Astrocyte (in vitro differentiated cells and primary cell): ENCODE measurements at regions not wholly inside any gene's neighbourhood (a gene's known extent, or its start where the extent isn't known, plus 50 kb on each side); places are given as distances from the start of the nearest gene placed in this dataset.

Experiments used
- DNase-seq: peaks from one replicate; pipeline ENCODE4 v3.0.0-alpha.2; 2010; ENCODE audit warnings: low read depth
- FAIRE-seq: peaks from 2 replicates; lab custom pipeline; 2011; peaks lifted over from hg19 to GRCh38; lab: Jason Lieb, UNC
- H2AFZ ChIP-seq: 2 replicates; pipeline ENCODE4 v1.6.0; 2012; ENCODE audit warnings: low read depth, low read length, inconsistent platforms
- H3K27ac ChIP-seq: 2 replicates; pipeline ENCODE4 v1.5.1; 2011; ENCODE audit warnings: low read depth, low read length, inconsistent platforms
- H3K27me3 ChIP-seq: 2 replicates; pipeline ENCODE4 v1.6.0; 2011; ENCODE audit warnings: low read length, inconsistent platforms; ENCODE audit not compliant: insufficient read depth
- H3K36me3 ChIP-seq: 2 replicates; pipeline ENCODE4 v1.5.1; 2011; ENCODE audit warnings: low read length, inconsistent platforms; ENCODE audit not compliant: insufficient read depth
- H3K4me1 ChIP-seq: 2 replicates; pipeline ENCODE4 v1.5.1; 2011; ENCODE audit warnings: low read length, inconsistent platforms; ENCODE audit not compliant: insufficient read depth
- H3K4me2 ChIP-seq: 2 replicates; pipeline ENCODE4 v1.6.0; 2012; ENCODE audit warnings: low read length, inconsistent platforms
- H3K4me3 ChIP-seq: 2 replicates; pipeline ENCODE4 v1.5.1; 2011; ENCODE audit warnings: low read depth, mild to moderate bottlenecking, low read length, inconsistent platforms; ENCODE audit not compliant: insufficient read depth
- H3K79me2 ChIP-seq: 2 replicates; pipeline ENCODE4 v1.6.0; 2012; ENCODE audit warnings: mild to moderate bottlenecking, low read length, inconsistent platforms; ENCODE audit not compliant: insufficient read depth
- H3K9ac ChIP-seq: 2 replicates; pipeline ENCODE4 v1.6.0; 2012; ENCODE audit warnings: mild to moderate bottlenecking, low read length, inconsistent platforms
- H3K9me3 ChIP-seq: 2 replicates; pipeline ENCODE4 v1.5.1; 2012; ENCODE audit warnings: low read depth, mild to moderate bottlenecking, low read length, inconsistent platforms; ENCODE audit not compliant: insufficient read depth
- H4K20me1 ChIP-seq: 2 replicates; pipeline ENCODE4 v1.6.0; 2012; ENCODE audit warnings: low read length, inconsistent platforms; ENCODE audit not compliant: insufficient read depth
- H3K27ac Mint-ChIP-seq: one replicate; pipeline ENCODE4 v1.8.0; 2021; ENCODE audit warnings: mild to moderate bottlenecking, mixed read lengths; ENCODE audit not compliant: unreplicated experiment
- H3K27me3 Mint-ChIP-seq: one replicate; pipeline ENCODE4 v1.8.0; 2021; ENCODE audit warnings: low read depth, mixed read lengths; ENCODE audit not compliant: unreplicated experiment
- H3K36me3 Mint-ChIP-seq: one replicate; pipeline ENCODE4 v1.8.0; 2021; ENCODE audit warnings: low read depth, mixed read lengths; ENCODE audit not compliant: unreplicated experiment
- H3K4me1 Mint-ChIP-seq: one replicate; pipeline ENCODE4 v1.8.0; 2021; ENCODE audit warnings: low read depth, mixed read lengths; ENCODE audit not compliant: unreplicated experiment
- H3K4me3 Mint-ChIP-seq: one replicate; pipeline ENCODE4 v1.8.0; 2021; ENCODE audit warnings: mild to moderate bottlenecking, moderate library complexity, mixed read lengths; ENCODE audit not compliant: unreplicated experiment
- H3K9me3 Mint-ChIP-seq: one replicate; pipeline ENCODE4 v1.8.0; 2021; ENCODE audit warnings: mild to moderate bottlenecking, mixed read lengths; ENCODE audit not compliant: unreplicated experiment
- CTCF ChIP-seq: IDR thresholded peaks from 2 replicates; pipeline ENCODE4 v1.5.1; 2011; ENCODE audit warnings: low read depth, mild to moderate bottlenecking, inconsistent platforms, low read length, moderate library complexity; ENCODE audit not compliant: insufficient read depth
- EZH2 ChIP-seq: IDR thresholded peaks from 2 replicates; pipeline ENCODE4 v1.6.1; 2012; ENCODE audit warnings: mild to moderate bottlenecking, low read length, inconsistent platforms; ENCODE audit not compliant: insufficient read depth

GRCh38 chr1:239708622-239709021 lies 322.3 kb downstream of the CHRM3 start:
- Histone ChIP-seq H2AFZ (no peak overlapping the region), H3K36me3 (no peaks in the 10 kb centered on the region), H4K20me1 (no peaks in the 10 kb centered on the region), H3K4me3 (no peak overlapping the region), H3K4me2 (no peak overlapping the region), H3K27ac (no peak overlapping the region), H3K9ac (no peak overlapping the region), H3K27me3 (no peaks in the 10 kb centered on the region), H3K4me1 (no peaks in the 10 kb centered on the region), H3K9me3 (no peaks in the 10 kb centered on the region), H3K79me2 (no peaks in the 10 kb centered on the region)
- Mint-ChIP-seq H3K27me3 (no peaks in the 10 kb centered on the region), H3K36me3 (no peaks in the 10 kb centered on the region), H3K4me1 (no peaks in the 10 kb centered on the region), H3K4me3 (no peak overlapping the region), H3K9me3 (no peaks in the 10 kb centered on the region), H3K27ac (no peak overlapping the region)
- DNase-seq (no peak), FAIRE-seq (no peak)
- TF ChIP-seq CTCF: no peak
- TF ChIP-seq EZH2: no peak

GRCh38 chr1:239711768-239712167 lies 325.4 kb downstream of the CHRM3 start:
- Mint-ChIP-seq H3K36me3 (no peaks in the 10 kb centered on the region), H3K4me1 (no peaks in the 10 kb centered on the region), H3K4me3 (no peak overlapping the region), H3K9me3 (no peaks in the 10 kb centered on the region), H3K27ac (no peak overlapping the region), H3K27me3 (no peaks in the 10 kb centered on the region)
- Histone ChIP-seq H3K27me3 (peaks cover 3% of the 10 kb centered on the region), H3K4me2 (no peak overlapping the region), H3K79me2 (no peaks in the 10 kb centered on the region), H3K9me3 (no peaks in the 10 kb centered on the region), H4K20me1 (no peaks in the 10 kb centered on the region), H2AFZ (no peak overlapping the region), H3K36me3 (no peaks in the 10 kb centered on the region), H3K27ac (no peak overlapping the region), H3K9ac (no peak overlapping the region), H3K4me1 (no peaks in the 10 kb centered on the region), H3K4me3 (no peak overlapping the region)
- no peak for FAIRE-seq
- TF ChIP-seq CTCF (no peak), EZH2 (no peak)
- no peak for DNase-seq

- no peak for FAIRE-seq
These were observed 330.9 kb downstream of the CHRM3 start for GRCh38 chr1:239717097-239717917.

More at GRCh38 chr1:239717097-239717917, 330.9 kb downstream of the CHRM3 start:
- TF ChIP-seq CTCF: no peak
- no peaks in the 10 kb centered on the region for H3K36me3 ChIP-seq
- no peaks in the 10 kb centered on the region for H3K4me1 ChIP-seq
- H3K9me3 ChIP-seq: no peaks in the 10 kb centered on the region
- Mint-ChIP-seq H3K27ac (no peak overlapping the region), H3K9me3 (no peaks in the 10 kb centered on the region), H3K4me1 (peaks cover 16% of the 10 kb centered on the region), H3K27me3 (no peaks in the 10 kb centered on the region), H3K4me3 (no peak overlapping the region), H3K36me3 (no peaks in the 10 kb centered on the region)
- H3K4me3 ChIP-seq: no peak overlapping the region
- no peak overlapping the region for H3K9ac ChIP-seq
- DNase-seq: peak; percentile 45
- H3K79me2 ChIP-seq: no peaks in the 10 kb centered on the region
- H3K4me2 ChIP-seq: no peak overlapping the region
- H4K20me1 ChIP-seq: no peaks in the 10 kb centered on the region
- no peak overlapping the region for H3K27ac ChIP-seq
- H3K27me3 ChIP-seq: peaks cover 10% of the 10 kb centered on the region
- no peak overlapping the region for H2AFZ ChIP-seq
